Fibroblast of skin of scalp (primary cell): ENCODE measurements at regions not wholly inside any gene's neighbourhood (a gene's known extent, or its start where the extent isn't known, plus 50 kb on each side); places are given as distances from the start of the nearest gene placed in this dataset.
"Not testable (repeated sequence)": the region's sequence is repeated elsewhere in the genome, so short reads cannot be mapped to it uniquely, and the experiment has no call there.

Experiments used
- DNase-seq: peaks from one replicate; pipeline ENCODE4 v3.0.0-alpha.2; 2013

DNA sequence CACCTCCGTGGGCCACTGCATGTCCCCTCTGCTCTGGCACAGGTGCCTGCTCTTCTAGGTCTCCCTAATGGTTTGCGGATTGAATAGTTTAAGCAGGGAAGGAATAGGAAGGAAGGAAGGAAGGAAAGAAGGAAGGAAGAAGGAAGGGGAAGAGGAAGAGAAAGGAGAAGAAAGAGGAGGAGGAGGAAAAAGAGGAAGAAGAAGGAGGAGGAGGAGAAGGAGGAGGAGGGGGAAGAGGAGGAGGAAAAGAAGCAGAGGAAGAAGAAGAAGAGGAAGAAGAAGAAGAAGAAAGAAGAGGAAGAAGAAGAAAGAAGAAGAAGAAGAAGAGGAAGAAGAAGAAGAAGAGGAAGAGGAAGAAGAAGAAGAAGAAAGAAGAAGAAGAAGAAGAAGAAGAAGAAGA lies 376.8 kb upstream of the PODXL start:
- DNase-seq = not testable (repeated sequence)

DNA sequence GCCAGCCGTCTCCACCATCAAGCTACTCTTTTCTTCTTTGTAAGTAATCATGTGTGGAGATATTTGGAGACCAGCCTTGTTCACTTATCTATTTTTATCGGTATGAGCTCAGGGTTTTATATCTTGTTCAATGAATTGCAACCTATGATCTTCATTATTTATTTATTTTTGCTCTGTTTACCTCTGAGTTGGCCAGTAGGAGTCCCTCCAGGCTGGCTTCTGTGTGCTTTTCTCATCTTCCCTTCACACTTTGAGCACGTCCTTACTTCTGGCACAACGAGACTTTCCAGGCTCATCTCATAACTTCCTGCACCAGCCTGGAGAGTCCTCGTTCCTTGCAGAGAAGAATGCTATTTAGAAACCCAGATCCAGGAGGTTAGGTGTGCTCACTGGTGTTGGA lies 375.8 kb upstream of the PODXL start:
- DNase-seq = no peak

DNA sequence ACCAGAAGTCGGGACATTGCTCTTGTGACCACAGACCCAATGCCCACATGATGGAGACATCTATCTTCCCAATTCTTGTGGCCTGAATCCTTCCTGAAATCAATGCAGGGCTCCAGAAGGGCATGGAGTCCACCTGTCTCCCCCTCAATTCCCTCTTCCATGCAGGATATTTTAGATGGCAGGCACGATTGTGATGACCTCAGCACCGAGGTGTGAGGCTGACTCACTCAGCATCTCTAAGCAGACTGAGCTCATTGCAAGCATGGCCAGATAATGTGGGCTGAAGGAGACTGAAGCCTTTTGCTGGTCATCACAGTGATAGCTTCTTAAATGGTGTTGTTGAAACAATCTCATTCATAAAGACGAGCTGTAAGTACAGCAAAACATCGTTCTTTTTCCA lies 374.9 kb upstream of the PODXL start:
- DNase-seq = no peak

DNA sequence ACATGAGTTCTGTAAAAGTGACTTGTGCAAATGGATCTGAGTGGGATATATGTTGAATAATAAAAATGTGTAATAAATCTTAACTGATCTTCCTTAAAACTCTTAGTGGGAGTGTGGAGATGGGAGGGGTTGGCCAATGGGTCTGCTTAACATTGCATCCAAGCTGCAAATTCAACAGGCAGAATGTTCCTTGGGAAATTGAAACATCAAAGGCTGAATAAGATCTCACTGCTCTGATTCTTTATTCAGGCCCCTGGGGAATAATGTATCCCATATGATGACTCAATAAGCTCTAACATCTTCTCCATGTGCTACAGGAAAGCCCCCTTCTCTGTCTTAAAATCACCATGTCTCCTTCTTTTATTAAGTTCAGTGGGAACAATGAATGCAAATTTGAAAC lies 373.2 kb upstream of the PODXL start:
- DNase-seq = no peak

DNA sequence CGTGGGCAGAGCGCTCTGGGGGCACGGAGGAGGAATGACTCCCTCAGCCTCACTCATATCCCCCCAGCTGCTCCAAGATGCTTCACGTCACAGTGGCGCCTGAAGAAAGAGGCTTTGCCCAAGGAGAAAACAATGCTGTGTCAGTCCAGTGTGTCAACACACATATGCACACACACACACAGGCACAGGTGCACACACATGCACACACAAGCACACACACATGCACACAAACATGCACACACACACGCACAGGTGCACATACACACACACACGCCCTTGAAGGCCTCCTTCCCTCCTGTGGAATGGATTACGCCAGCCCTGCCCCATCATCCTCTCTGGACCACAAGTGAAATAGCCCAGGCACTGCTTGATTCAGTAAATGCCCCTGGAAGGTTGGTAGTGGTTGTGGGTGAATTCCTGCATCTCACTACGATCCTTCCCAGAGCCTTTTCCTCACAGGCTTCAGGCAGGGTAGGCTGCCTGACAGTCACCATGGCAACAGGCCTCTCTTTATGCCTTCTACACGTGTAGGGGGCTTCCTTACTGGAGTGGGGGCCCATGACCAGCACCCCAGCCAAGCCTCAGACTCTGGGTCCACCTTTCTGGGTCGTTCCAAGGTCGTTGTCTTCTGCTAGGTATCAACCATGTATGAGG lies 371.5 kb upstream of the PODXL start:
- DNase-seq = no peak

DNA sequence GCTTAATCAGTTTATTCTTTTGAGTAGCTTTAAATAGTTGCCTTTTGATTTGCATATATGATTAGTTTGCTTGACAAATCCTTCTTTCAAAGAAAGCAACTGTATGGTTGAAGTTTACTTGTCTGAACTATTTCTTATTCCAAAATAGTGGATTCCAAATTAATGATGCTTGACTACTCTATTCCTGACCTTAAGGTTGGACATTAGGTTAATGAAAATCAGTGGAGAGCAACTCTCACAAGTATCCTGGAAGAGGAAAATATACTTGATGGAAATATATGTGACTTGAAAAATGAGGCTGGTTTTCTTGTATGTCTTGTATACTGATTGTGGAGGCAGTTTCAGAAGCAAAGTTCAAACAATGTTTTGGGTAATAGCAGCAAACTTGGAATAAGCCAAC lies 369.2 kb upstream of the PODXL start:
- no peak for DNase-seq

DNA sequence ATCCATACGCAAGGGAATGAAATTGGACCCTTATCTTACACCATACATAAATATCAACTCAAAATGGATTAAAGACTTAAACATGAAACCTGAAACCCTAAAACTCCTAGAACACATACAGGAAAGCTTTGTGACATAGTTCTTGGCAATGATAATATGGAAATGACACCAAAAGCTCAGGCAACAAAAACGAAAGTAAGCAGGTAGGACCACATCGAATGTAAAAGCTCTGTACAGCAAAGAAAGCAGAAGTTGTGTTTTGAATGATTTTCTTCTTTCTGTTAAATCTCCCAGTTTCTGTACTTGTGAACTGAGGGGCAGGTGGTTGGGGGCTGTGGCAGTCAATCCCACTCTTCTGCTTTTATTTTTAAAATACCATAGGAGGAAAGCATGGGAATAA lies 368.4 kb upstream of the PODXL start:
- no peak for DNase-seq

DNA sequence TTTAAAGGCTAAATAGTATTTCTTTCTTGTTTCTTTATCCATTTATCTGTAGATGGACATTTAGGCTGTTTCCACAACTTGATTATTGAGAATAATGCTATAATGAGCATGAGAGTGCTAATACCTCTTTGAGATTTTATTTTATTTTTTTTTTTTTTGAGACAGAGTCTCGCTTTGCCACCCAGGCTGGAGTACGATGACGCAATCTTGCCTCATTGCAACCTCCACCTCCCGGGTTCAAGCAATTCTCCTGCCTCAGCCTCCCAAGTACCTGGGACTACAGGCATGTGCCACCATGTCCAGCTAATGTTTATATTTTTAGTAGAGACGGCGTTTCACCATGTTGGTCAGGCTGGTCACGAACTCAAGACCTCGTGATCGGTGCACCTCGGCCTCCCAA lies 366.5 kb upstream of the PODXL start:
- not testable (repeated sequence) for DNase-seq

DNA sequence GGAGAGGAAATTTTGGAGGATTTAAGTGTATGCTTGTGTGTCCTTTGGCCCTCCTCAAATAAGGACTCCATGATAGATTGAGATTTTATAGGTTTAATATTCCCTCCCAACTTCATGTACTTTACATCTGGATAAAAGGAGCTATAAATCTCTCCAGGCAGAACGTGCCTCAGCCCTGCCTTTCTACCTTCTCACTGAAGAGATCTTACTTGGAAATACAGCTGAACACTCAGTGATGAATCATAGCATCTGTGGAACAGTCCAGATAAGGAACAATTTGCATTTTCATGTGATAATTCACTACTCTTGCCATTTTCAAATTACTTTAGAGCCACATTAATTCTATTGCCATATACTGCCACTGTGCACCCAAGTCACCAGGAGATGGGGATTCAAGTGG lies 364.6 kb upstream of the PODXL start:
- no peak for DNase-seq

DNA sequence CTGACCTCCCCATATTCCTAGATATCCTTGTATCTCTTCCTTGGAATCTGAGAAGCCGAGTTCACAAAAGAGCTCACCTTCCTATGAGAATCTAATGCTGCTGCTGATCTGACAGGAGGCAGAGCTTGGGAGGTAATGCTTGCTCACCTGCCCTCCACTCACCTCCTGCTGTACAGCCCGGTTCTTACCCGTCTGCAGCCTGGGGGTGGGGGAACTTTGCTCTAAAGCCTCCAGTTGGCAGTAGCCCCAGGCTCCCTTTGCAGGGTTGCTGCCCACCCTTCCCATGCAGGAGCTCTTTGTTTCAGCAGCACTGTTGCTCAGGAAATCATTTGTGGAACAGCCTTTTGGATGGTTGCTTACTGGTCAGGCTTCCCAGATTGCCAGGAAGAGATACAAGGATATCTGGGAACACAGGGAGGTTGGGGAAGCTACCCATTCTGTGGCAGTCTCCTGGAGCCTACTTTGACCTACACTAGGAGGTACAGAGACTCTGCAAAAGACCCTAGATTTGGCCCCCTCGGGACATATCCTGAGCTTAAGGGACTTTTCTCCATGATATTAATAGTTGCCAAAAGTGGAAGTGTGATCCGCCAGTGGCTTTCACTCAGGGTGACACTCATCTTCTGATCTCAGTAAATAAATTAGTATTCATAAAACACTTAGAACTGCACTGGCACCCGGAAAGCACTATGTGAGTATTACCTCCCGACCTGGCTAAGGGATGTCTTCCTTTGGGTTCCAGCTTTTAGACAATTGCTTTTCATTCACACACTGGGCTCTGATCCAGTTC lies 363.7 kb upstream of the PODXL start:
- DNase-seq = no peak

DNA sequence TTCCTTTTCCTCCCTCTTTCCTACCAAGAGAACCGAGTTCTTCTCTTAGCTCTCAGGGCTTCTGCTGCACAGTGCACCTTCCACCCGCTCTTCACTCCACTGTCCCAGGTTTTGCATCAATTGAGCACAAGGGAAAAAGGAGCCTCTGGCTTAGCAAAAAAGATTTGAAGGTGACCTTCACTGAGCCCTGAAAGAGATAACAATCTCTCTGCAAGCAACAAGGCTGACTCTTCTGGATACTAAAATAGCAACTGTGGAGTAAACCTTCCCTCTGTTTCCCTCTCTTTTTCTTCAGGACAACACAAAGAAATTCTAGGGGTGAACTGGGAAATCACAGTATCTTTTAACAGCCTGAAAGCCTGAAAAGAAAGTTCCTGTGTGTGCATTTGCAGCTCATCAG lies 354.7 kb upstream of the PODXL start:
- DNase-seq = no peak

DNA sequence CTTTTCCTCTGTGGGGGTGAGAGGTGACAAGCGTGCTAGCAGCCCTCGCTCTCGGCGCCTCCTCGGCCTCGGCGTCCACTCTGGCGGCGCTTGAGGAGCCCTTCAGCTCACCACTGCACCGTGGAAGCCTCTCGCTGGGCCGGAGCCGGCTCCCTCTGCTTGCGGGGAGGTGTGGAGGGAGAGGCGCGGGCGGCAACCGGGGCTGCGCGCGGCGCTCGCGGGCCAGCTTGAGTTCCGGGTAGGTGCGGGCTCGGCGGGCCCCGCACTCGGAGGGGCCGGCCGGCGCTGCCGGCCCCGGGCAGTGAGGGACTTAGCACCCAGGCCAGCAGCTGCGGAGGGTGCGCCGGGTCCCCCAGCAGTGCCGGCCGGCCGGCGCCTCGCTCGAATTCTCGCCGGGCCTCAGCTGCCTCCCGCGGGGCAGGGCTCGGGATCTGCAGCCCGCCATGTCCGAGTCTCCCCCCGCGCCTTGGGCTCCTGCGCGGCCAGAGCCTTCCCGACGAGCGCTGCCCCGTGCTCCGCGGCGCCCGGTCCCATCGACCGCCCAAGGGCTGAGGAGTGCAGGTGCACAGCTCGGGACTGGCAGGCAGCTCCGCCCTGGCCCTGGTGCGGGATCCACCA lies 352.8 kb upstream of the PODXL start:
- no peak for DNase-seq

DNA sequence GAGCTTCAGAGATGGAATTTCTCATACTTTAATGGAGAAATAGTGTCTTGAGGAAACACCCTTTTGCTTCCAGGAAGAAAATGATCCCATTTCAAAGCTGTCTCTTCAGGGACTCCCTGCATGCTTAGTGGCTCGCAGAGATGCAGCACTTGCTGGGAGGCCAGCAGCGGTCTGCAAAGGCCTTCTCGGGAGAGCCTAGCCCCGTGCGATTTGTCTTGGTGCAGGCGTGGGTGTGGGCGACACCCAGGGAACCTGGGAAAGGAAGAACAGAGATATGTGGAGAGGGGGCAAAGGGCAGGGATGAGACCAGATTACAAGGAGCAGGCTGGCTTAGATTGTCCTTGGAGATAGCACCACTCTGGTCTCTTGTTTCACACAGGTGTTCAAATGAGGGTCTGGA lies 352.3 kb upstream of the PODXL start:
- no peak for DNase-seq

DNA sequence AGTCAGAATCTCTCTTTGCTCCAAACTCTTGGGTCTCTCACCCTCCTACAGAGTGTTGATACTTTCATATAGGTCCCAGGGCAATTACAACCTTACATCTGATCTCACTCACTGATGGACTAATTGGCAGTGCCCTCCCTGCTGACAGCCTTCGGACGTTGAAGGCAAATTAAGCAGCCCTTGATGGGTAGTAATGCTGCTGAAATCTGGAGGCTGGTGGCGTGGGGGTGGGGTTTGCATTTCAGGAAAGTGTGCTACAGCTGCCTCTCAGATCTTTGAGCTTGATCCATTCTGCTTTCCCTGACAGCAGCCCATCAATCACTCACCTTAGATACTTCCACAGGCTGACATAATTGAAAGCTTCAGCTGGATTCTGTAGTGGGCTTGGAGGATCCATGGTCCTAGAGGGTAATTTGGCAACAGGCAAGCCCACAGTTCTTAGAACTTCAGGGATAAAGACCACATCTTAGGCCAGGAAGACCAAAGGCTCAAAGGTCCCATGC lies 349.1 kb upstream of the PODXL start:
- DNase-seq = no peak

DNA sequence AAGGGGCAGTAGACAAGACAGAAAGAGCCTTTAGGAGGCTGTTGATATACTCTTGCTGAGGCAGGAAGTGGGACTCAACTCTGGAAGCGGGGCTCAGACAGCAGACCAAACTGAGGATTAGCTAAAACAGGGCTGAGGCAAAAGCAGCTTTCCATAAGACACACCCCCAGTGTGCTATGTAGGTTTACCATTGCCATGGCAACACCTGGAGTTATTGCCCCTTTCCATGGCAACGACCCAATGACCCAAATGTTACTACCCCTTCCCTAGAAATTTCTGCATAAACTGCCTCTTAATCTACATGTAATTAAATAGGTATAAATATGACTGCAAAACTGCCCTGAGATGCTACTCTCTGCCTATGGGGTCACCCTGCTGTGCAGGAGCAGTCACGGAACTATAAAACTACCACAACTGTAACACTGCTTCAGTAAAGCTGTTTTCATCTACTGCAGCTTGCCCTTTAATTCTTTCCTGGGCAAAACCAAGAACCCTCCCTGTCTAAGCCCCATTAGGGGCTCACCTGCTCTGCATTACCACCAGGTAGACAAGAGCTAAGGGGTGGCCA lies 348.4 kb upstream of the PODXL start:
- DNase-seq = no peak

DNA sequence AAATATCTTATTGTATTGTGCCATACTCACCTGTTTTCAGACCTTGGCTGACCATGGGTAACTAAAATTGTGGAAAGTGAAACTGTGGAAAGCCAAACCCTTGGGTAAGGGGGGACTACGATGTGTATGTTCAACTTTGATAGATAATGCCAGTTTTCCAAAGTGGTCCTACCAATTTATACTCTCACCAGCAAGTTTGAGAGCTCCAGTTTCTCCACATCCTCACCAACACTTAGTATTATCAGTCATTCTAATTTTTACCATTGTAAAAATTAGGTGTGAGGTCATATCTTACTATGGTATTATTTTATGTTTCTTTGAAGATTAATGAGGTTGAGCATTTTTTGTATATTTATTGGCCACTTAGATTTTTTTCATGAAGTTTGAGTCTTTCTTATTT lies 346.9 kb upstream of the PODXL start:
- no peak for DNase-seq

DNA sequence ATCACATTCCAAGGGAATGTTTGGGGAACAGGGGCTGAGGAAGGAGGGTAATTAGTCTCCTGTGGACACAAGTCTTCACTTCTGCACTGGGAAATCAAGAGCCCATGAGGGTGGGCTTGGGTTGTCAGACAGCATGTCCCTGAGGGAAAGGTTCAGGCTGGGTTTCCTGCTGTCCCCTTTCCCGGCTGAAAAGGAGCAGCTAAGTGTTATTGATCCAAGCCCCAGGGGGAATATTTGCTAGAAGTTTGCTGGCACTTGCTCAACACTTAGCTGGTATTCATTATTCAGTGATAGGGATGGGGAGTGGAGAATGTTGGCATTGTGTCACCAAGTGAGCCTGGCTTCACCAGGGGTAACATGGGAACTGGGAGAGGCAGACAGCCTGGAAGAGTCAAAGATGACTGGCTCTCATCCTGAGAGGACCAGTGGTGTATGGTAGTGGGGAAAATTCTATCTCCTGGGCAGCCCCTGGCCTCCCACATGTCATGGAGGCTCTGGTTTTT lies 344.4 kb upstream of the PODXL start:
- DNase-seq = no peak

DNA sequence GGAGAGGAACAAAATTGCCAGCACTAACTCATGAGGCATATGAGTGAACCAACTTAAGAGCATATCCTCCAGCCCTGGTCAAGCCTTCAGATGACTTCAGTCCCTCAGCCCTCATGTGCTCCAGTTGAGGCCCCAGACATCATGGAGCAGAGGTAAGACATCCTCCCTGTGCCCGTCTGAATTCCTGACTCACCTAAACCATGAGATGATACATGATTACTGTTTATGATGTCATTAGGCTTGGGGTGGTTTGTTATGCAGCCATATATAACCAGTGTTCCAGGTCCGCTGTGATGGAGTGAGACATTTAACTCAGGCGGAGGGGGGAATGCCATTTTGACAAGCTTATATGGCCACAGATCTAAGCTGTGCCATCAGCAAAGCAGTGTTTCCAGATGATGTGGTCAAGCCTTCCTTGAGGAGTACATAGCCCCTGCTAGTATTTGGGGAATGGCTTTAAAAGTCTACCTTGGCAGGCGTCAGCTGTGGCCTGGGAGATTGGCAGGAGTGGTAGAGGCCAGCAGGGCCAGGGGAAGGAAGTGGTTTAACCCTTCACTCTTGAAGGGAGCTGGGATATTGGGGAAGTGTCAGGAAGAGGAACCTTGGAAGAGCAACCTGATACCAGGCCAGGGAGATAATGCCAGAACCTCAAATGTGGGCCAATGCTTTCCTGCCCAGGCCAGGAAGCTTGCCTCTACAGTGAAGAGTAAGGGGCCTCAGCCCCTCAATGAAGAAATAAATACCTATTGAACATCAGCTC lies 343.0 kb upstream of the PODXL start:
- no peak for DNase-seq

DNA sequence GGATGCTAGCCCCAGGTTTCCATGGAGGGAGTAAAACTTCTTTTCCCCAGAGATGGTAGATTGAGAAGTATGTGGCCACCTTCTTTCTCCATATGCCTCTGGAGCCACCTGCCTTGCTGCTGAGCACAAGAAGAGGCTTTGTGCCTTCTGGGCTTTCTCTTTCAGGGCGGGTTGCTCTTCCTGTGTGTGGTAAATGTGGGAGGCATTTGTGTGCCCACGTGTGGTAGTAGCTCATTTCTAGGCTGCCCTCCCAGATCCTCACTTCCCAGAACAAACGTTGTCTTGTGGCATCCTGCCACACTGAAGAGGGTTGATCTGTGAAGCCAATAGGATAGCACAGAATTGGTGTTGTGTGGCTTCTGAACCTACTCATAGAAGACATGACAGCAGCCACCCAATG lies 342.0 kb upstream of the PODXL start:
- peak; percentile 44 for DNase-seq

DNA sequence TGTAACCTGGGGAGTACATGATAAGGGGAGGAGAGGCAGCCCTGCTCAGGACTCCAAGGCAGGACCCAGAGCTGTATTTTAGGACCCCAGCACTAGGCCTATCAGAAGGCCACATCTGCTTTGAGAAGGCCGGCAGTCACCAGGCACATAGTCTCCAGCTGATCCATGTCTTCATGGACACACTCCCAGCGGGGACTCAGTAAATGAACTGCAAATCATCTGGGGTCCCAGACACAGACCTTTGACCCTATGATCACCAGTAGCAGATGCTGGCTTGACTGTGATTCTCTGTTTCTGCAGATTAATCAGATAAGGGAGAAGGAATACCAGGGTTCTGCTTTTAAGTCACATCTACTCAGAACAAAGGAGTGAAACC lies 341.4 kb upstream of the PODXL start:
- no peak for DNase-seq

DNA sequence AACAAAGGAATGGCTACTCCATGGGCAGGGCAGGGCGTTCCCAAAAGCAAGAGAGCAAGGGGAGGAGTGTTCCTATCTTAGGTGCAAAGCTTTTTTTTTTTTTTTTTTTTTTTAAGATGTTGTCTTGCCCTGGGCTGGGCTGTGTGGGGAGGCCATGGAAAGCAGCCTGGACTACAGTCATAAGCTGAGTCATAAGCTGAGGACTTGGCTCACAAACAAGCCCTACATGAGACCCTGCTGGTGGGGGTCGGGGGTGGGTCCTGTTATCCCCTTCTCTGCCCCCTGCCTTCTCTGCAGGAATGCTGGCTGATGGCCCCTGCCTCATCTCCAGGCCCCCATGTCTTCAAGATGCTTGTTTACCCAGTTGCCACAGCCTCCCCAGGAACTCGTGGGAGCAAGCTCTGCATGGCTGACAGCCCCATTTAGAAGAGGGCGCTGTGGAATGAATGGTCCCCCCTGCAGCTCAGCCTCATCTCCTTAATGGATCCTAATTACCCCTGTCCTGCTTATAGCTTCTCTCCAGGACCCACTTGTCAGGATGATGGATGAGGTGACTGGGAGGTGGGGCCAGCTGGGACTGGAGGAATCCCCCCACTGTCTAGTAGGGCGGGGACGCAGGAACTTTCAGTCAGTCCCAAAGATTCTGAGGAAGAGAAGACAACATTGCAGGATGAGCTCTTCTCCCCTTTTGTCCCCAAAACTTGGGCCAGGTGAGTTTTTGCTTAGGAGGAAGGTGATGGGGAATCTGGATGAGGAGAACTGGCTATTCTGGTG lies 340.8 kb upstream of the PODXL start:
- DNase-seq = peak; percentile 92
